ENCODE measurements at regions not wholly inside any gene's neighbourhood (a gene's known extent, or its start where the extent isn't known, plus 50 kb on each side); places are given as distances from the start of the nearest gene placed in this dataset.

DNA sequence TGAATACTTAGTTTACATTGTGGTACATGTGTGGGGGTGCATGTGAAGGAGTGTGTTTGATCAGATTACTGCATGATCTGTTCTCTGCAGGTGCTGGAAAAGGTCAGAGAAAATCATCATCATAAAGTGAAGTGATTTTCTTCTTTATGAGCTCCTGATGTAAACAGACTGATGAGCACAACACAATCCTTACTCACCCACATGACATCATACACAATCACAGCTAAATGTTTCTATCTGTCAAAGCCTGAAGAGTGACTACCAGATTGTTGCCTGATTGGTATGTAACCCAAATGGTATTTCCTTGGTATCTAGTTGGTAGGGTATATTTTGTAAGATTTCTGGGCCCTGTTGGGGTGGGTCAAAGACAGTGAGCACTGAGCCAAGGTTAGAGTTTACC lies 270.8 kb downstream of the FOXG1 start:
- DNase-seq: no peak

- DNase-seq: peak in 1 of 51 donors; percentile 36
Measured at GRCh38 chr14:29039171-29039570, 272.6 kb downstream of the FOXG1 start.

- no peak for DNase-seq
Measured at GRCh38 chr14:29042551-29042950, 276.0 kb downstream of the FOXG1 start.

DNA sequence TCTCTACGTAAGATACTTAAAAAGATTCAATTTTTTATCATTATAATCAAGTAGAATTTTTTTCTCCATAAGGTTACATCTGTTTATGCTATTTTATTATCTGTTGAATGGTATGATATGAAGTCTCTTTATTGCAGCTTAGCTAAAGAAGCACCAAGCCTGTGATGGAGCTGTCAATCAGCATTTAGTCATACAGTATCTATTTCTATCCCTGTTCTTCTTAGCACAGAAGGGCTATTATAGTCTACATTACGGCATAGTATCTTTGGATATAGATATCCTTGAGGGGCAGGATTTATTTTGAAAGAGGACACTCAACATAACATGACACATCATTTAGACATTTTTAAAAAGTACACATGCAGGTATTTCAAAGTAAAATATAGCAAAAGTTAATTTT lies 277.1 kb downstream of the FOXG1 start:
- no peak for DNase-seq

DNA sequence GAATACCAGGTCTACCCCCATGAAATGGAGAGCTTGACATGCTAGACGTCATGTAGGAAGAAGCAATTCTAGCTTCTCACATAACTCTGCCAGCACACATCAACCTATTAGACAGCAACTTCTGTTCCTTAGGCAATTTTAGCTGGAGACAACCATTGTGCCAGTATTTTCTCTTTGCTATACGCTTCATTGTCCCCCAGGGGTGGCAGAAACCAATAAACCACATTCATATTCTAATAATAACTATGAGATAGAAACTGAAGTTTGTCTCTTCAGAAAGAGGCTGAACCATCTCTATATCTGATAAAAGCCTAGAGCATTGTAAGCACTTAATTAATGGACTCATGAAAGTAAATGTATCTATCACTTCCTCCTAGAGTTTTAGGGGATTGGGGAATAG lies 278.6 kb downstream of the FOXG1 start:
- no peak for DNase-seq

DNA sequence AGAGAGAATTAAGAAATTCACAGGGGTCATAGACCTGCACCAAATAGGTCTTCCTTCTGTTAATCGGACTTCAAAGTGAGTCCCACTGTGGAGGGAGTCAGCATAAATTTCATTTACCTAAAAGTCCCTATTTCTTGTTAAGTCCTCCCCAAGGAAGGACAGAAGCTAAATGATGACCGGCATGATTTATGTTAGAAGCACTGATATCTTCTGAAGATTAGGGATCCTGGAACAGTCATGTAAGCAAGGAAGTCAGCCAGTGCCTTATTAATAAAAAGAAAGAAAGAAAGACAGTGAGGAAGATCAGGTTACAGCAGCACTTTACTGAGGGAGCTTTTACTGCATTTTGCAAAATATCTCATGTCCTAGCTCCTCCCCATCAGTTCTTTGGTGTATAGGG lies 287.5 kb downstream of the FOXG1 start:
- DNase-seq: no peak

GRCh38 chr14:29056041-29056566 lies 289.5 kb downstream of the FOXG1 start:
- no peak for DNase-seq

DNA sequence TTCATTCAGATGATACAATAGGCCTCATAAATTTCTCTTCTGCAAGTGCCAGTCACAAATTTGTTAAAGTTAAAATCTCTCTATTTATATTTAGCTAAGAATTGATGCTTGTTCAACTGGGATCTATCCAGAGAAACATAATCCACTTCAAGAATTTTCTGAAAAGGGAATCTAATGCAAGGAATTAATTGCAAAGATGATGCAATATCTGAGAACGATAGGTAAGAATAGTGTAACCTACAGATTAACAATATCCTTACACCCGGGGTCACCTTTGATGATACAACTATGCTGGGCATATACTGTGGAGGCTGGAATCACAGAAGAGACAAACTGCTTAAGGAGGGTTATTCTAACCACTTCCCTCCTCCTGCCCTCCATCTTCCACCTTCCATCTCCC lies 295.1 kb downstream of the FOXG1 start:
- DNase-seq: no peak

DNA sequence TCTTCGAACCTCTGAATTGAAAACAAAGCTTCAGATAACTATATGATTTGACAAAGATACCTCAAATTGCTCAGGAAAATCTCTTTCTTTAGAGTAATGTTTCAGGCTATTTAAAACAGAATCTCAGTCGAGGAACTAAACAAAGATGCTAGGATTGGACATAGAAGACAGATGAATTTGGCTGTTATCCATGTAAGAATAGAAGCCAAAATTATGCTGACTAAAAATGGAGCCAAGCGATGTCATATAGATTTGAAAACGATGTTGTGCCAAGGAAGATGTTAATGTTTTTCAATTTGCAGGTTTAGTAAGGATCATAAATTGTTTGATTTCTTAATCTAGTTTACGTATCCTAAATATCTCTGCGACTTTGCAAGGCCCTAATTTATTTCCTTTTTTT lies 295.9 kb downstream of the FOXG1 start:
- no peak for DNase-seq

GRCh38 chr14:29062976-29063375 lies 296.4 kb downstream of the FOXG1 start:
- no peak for DNase-seq

- no peak for DNase-seq
Measured at GRCh38 chr14:29064305-29064900, 297.8 kb downstream of the FOXG1 start.

DNA sequence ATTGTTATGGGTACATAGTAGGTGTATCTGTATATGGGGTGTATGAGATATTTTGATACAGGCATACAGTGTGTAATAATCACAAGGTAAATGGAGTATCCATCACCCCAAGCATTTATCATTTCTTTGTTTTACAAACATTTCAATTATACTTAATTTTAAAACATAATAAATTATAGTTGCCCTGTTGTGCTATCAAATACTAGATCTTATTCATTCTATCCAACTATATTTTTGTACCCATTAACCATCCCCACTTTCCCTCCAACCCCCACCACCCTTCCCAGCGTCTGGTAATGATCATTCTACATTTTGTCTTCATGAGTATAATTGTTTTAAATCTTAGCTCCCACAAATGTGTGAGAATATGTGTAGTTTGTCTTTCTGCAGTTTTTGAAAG lies 302.6 kb downstream of the FOXG1 start:
- no peak for DNase-seq

DNA sequence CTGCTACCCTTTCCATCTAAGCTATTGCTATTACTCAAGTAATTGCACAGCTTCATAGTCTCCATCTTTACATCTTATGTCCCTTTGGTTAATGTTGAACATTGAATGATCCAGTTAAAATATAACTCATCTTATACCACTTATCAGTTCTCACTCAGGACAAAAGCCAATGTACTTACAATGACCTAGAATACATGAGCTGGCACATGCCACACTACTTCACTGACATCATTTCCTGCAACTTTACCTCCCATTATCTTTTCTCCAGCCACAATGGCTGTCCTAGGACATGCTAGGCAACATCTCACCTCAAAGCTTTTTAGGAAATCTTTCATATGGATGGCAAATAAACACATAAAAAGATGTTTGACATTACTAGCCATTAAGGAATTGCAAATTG lies 309.2 kb downstream of the FOXG1 start:
- DNase-seq: no peak

DNA sequence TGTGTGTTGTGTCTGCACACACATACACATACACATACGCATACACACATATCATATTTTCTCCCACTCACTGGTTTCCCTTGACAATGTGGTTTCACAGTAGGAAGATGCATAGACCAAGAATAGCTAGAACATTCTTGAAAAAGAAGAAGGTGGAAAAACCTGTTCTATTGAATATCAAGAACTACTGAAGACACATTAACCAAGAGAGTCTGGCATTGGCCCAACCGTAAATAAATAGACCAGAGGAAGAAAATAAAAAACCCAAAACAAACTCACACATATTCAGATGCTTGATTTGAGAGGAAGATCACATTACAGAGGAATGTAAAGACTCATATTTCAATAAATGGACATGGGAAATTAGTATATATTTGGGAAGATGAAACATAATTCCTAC lies 311.3 kb downstream of the FOXG1 start:
- DNase-seq: no peak

GRCh38 chr14:29078810-29079522 lies 312.4 kb downstream of the FOXG1 start:
- DNase-seq: no peak

GRCh38 chr14:29085546-29085945 lies 319.0 kb downstream of the FOXG1 start:
- DNase-seq: no peak

- DNase-seq: no peak
Measured at GRCh38 chr14:29089849-29090248, 323.3 kb downstream of the FOXG1 start.

- no peak for DNase-seq
Measured at GRCh38 chr14:29092121-29092520, 325.5 kb downstream of the FOXG1 start.

DNA sequence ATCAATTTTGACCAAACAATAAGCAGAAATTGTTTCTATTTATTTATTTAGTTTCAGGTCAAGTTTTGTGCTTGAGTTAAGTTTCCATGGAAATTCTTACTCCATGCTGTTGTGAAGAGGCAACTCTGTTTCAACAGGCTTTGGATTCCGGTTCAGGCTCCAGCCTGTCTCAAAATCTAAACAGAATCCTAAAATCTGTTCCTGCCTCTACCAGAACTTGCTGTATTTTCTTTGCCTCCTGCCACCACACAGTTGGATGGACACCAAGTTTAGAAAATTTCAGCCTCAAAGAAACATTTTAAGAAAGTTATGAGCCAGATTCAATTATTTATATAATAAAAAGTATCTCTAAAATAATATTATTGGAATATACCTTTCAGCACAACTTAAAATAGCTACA lies 330.9 kb downstream of the FOXG1 start:
- DNase-seq: peak in 2 of 51 donors; percentile 1 to 8

DNA sequence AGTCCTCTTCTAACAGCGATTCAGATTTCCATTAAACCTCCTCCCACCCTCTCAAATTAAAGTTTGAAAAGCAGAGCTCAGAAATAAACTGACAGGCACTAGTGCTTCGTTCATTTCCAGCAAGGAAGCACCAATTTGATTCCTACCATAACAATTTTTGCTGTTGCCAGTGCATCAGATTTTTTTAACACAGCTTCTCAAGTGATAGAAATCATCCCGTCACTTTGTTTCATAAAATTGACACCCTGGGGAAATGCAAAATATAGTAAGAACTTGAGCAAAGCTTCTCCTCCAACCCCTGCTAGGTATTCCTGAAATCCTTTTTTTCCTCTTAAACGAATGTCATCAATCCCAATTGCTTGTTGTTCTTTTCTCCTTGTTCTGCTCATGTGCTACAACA lies 332.1 kb downstream of the FOXG1 start:
- peak in 1 of 51 donors; percentile 23 for DNase-seq

DNA sequence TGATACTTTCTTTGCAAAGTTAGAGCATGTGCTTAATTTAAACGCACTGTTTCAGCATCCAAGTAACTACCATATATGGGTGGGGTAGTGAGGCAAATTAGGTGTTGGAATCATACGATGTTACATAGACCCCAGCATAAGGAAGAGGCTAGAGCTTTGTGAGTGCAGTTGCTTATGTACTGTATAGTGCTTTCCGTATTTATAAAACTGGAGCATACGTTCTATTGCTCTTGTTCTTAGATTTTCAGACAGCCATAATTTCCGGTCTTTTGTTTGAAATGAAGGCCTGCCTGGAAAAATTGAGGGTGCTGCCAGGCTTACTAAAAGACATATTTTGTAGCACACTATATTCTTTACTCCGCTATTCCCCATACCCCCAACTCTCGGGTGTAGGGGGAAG lies 335.7 kb downstream of the FOXG1 start:
- no peak for DNase-seq

DNA sequence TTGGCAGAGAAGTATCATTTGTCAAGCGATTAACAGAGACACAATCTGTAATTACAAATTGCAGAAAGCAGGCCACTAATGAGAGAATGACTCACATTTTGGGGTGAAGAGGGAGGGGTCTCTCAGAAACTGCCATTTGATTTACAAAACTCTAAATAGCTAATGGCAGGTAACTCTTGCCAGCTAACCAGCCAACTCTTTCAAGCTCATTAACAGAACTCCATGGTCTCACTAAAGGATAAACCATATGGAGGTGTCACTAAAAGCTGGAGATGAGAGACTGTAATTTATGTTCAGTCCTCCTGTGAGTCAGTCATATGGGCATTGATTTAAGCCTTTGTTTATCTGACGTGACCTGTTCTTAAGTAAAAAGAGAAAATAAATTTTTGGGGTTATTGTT lies 336.4 kb downstream of the FOXG1 start:
- no peak for DNase-seq

- DNase-seq: no peak
Measured at GRCh38 chr14:29108908-29109307, 342.3 kb downstream of the FOXG1 start.
